HG02798 (cell line): ENCODE measurements at regions not wholly inside any gene's neighbourhood (a gene's known extent, or its start where the extent isn't known, plus 50 kb on each side); places are given as distances from the start of the nearest gene placed in this dataset.
A peak's percentile ranks its signal among the peaks of the same experiment; 100 is the strongest.

Experiments used
- ATAC-seq: cut with Tn5 transposase; IDR thresholded peaks from one replicate; pipeline ENCODE4 v1.9.1; 2021; ENCODE audit warnings: mild to moderate bottlenecking; ENCODE audit not compliant: unreplicated experiment, poor library complexity

- ATAC-seq, result no peak
Measured at GRCh38 chr4:11342401-11342800, 86.3 kb downstream of the HS3ST1 start.

- peak; percentile 46 for ATAC-seq
Measured at GRCh38 chr4:11341337-11342043, 87.2 kb downstream of the HS3ST1 start.

GRCh38 chr4:11338956-11339782 lies 89.5 kb downstream of the HS3ST1 start:
- no peak for ATAC-seq

- ATAC-seq, result no peak
Measured at GRCh38 chr4:11337287-11337686, 91.4 kb downstream of the HS3ST1 start.

GRCh38 chr4:11336435-11336834 lies 92.3 kb downstream of the HS3ST1 start:
- no peak for ATAC-seq

GRCh38 chr4:11334887-11335286 lies 93.8 kb downstream of the HS3ST1 start:
- ATAC-seq, result no peak

GRCh38 chr4:11328401-11328800 lies 100.3 kb downstream of the HS3ST1 start:
- no peak for ATAC-seq

- no peak for ATAC-seq
Measured at GRCh38 chr4:11326021-11326420, 102.7 kb downstream of the HS3ST1 start.

GRCh38 chr4:11323771-11324170 lies 104.9 kb downstream of the HS3ST1 start:
- no peak for ATAC-seq

- no peak for ATAC-seq
Measured at GRCh38 chr4:11313157-11313943, 115.3 kb downstream of the HS3ST1 start.

- no peak for ATAC-seq
Measured at GRCh38 chr4:11312389-11312788, 116.3 kb downstream of the HS3ST1 start.

GRCh38 chr4:11301075-11301660 lies 127.5 kb downstream of the HS3ST1 start:
- ATAC-seq, result no peak

- no peak for ATAC-seq
Measured at GRCh38 chr4:11299836-11300235, 128.9 kb downstream of the HS3ST1 start.

- no peak for ATAC-seq
Measured at GRCh38 chr4:11299016-11299415, 129.7 kb downstream of the HS3ST1 start.

- no peak for ATAC-seq
Measured at GRCh38 chr4:11298451-11298850, 130.2 kb downstream of the HS3ST1 start.

- ATAC-seq, result no peak
Measured at GRCh38 chr4:11297627-11298026, 131.1 kb downstream of the HS3ST1 start.

- ATAC-seq, result no peak
Measured at GRCh38 chr4:11297201-11297600, 131.5 kb downstream of the HS3ST1 start.

GRCh38 chr4:11293866-11294265 lies 134.8 kb downstream of the HS3ST1 start:
- no peak for ATAC-seq

GRCh38 chr4:11287055-11287454 lies 141.6 kb downstream of the HS3ST1 start:
- no peak for ATAC-seq

- ATAC-seq, result no peak
Measured at GRCh38 chr4:11286533-11286932, 142.2 kb downstream of the HS3ST1 start.

- no peak for ATAC-seq
Measured at GRCh38 chr4:11281720-11282119, 147.0 kb downstream of the HS3ST1 start.
